Loucy (cell line): ENCODE measurements at regions not wholly inside any gene's neighbourhood (a gene's known extent, or its start where the extent isn't known, plus 50 kb on each side); places are given as distances from the start of the nearest gene placed in this dataset.

Experiments used
- H2AFZ ChIP-seq: fragments of 200-600 bp; sonication (generic); 2 replicates; pipeline ENCODE4 v1.6.0; 2016; ENCODE audit warnings: antibody characterized with exemption, mild to moderate bottlenecking, low read length, moderate library complexity
- H3F3A ChIP-seq: fragments of 200-600 bp; 2 replicates; pipeline ENCODE4 v1.6.0; 2016; ENCODE audit warnings: antibody characterized with exemption, low read depth, mild to moderate bottlenecking
- H3K27me3 ChIP-seq: fragments of 200-600 bp; sonication (generic); 2 replicates; pipeline ENCODE4 v1.6.1; 2014; ENCODE audit warnings: low read length, mild to moderate bottlenecking; ENCODE audit not compliant: insufficient read depth, poor library complexity, severe bottlenecking
- H3K36me3 ChIP-seq: fragments of 200-600 bp; sonication (generic); 2 replicates; pipeline ENCODE4 v1.6.1; 2016; ENCODE audit warnings: low read length; ENCODE audit not compliant: insufficient read depth
- H3K4me1 ChIP-seq: fragments of 200-600 bp; sonication (generic); 2 replicates; pipeline ENCODE4 v1.5.1; 2014; ENCODE audit warnings: low read length, mild to moderate bottlenecking; ENCODE audit not compliant: insufficient read depth, poor library complexity, severe bottlenecking
- H3K4me2 ChIP-seq: fragments of 200-600 bp; sonication (generic); 2 replicates; pipeline ENCODE4 v1.6.0; 2014; ENCODE audit warnings: antibody characterized with exemption, low read length, low read depth, mild to moderate bottlenecking; ENCODE audit not compliant: poor library complexity, severe bottlenecking
- H3K4me3 ChIP-seq: fragments of 200-600 bp; sonication (generic); 2 replicates; pipeline ENCODE4 v1.5.1; 2014; ENCODE audit warnings: low read length, mild to moderate bottlenecking, mixed read lengths; ENCODE audit not compliant: poor library complexity, severe bottlenecking
- H3K79me2 ChIP-seq: fragments of 200-600 bp; sonication (generic); 2 replicates; pipeline ENCODE4 v1.6.1; 2014; ENCODE audit warnings: low read length; ENCODE audit not compliant: insufficient read depth
- H3K9ac ChIP-seq: fragments of 200-600 bp; sonication (generic); 2 replicates; pipeline ENCODE4 v1.6.0; 2014; ENCODE audit warnings: mild to moderate bottlenecking, low read depth, low read length, moderate library complexity; ENCODE audit not compliant: poor library complexity, severe bottlenecking
- H3K9me2 ChIP-seq: fragments of 200-600 bp; sonication (generic); replicated peaks from 2 replicates; pipeline ENCODE4 v1.6.1; 2016; ENCODE audit warnings: low read depth, low read length, mixed read lengths
- H3K9me3 ChIP-seq: fragments of 200-600 bp; sonication (generic); 2 replicates; pipeline ENCODE4 v1.6.1; 2014; ENCODE audit warnings: mild to moderate bottlenecking, antibody characterized with exemption, low read length, low read depth; ENCODE audit not compliant: insufficient read depth
- H4K20me1 ChIP-seq: fragments of 200-600 bp; sonication (generic); 2 replicates; pipeline ENCODE4 v1.6.0; 2014; ENCODE audit warnings: antibody characterized with exemption, low read length, mild to moderate bottlenecking; ENCODE audit not compliant: insufficient read depth, poor library complexity, severe bottlenecking
- CTCF ChIP-seq: fragments of 200-600 bp; sonication (generic); conservative IDR thresholded peaks from 2 replicates; pipeline ENCODE4 v1.5.1; 2014; ENCODE audit warnings: mild to moderate bottlenecking, antibody characterized with exemption, low read length
- EZH2phosphoT487 ChIP-seq: fragments of 200-600 bp; IDR thresholded peaks from 2 replicates; pipeline ENCODE4 v1.6.1; 2018; ENCODE audit warnings: antibody characterized with exemption, mild to moderate bottlenecking, moderate library complexity, borderline replicate concordance

GRCh38 chr16:13558752-13559151 is 361.2 kb upstream of the ERCC4 start:
- H3K4me3 ChIP-seq: no peak overlapping the region
- H3K36me3 ChIP-seq: no peaks in the 10 kb centered on the region
- no peaks in the 10 kb centered on the region for H3K9me3 ChIP-seq
- H3K27me3 ChIP-seq: no peaks in the 10 kb centered on the region
- TF ChIP-seq CTCF: no peak
- no peak for TF ChIP-seq EZH2phosphoT487
- no peaks in the 10 kb centered on the region for H3K79me2 ChIP-seq
- no peak overlapping the region for H2AFZ ChIP-seq
- H3K4me2 ChIP-seq: no peak overlapping the region
- no peaks in the 10 kb centered on the region for H3K9me2 ChIP-seq
- H3K4me1 ChIP-seq: no peaks in the 10 kb centered on the region
- no peak overlapping the region for H3K9ac ChIP-seq
- H3F3A ChIP-seq: no peaks in the 10 kb centered on the region
- no peaks in the 10 kb centered on the region for H4K20me1 ChIP-seq

- TF ChIP-seq CTCF (no peak), EZH2phosphoT487 (no peak)
- H3K9ac ChIP-seq: no peak overlapping the region
Measured at GRCh38 chr16:13559624-13560023, 360.3 kb upstream of the ERCC4 start.

GRCh38 chr16:13560151-13560550 is 359.8 kb upstream of the ERCC4 start:
- Histone ChIP-seq H3K4me1 (no peaks in the 10 kb centered on the region), H2AFZ (no peak overlapping the region), H3K9me3 (no peaks in the 10 kb centered on the region), H3K27me3 (no peaks in the 10 kb centered on the region), H3K36me3 (no peaks in the 10 kb centered on the region), H3K9ac (no peak overlapping the region), H3F3A (no peaks in the 10 kb centered on the region), H3K4me2 (no peak overlapping the region), H3K79me2 (no peaks in the 10 kb centered on the region), H4K20me1 (no peaks in the 10 kb centered on the region), H3K4me3 (no peak overlapping the region), H3K9me2 (no peaks in the 10 kb centered on the region)
- TF ChIP-seq EZH2phosphoT487: no peak
- no peak for TF ChIP-seq CTCF

More at GRCh38 chr16:13559624-13560023, 360.3 kb upstream of the ERCC4 start:
- Histone ChIP-seq H3K27me3 (no peaks in the 10 kb centered on the region), H3K36me3 (no peaks in the 10 kb centered on the region), H3K9me3 (no peaks in the 10 kb centered on the region), H4K20me1 (no peaks in the 10 kb centered on the region), H3F3A (no peaks in the 10 kb centered on the region), H2AFZ (no peak overlapping the region), H3K4me1 (no peaks in the 10 kb centered on the region), H3K79me2 (no peaks in the 10 kb centered on the region), H3K9me2 (no peaks in the 10 kb centered on the region), H3K4me2 (no peak overlapping the region), H3K4me3 (no peak overlapping the region)
